ENCODE measurements at regions not wholly inside any gene's neighbourhood (a gene's known extent, or its start where the extent isn't known, plus 50 kb on each side); places are given as distances from the start of the nearest gene placed in this dataset.

GRCh38 chr1:184840596-184840995, 85.9 kb upstream of the EDEM3 start:
- no peaks in the 10 kb centered on the region for H3K27me3 ChIP-seq (ENCODE audit: control insufficient read depth in 3 of 3, insufficient read depth in 3 of 3, low read length in 2 of 3)
- no peak overlapping the region for H3K9ac ChIP-seq (ENCODE audit: insufficient read depth in 1 of 2, low read length in 2 of 2)
- H3K4me1 ChIP-seq (ENCODE audit: control insufficient read depth in 5 of 5, insufficient read depth in 5 of 5, low read length in 5 of 5): peaks cover 0 to 37% (median 0%) of the 10 kb centered on the region in 5 donors
- no peaks in the 10 kb centered on the region for H3K9me3 ChIP-seq (ENCODE audit: control insufficient read depth in 4 of 4, insufficient read depth in 3 of 4, low read length in 3 of 4)
- TF ChIP-seq CTCF (IDR thresholded peaks at IDR 0.05; ENCODE audit: control extremely low read depth, extremely low read depth): no peak
- H3K27ac ChIP-seq (ENCODE audit: low read depth in 1 of 2, low read length in 1 of 2): no peak overlapping the region
- no peak overlapping the region for H3K4me3 ChIP-seq
- no peaks in the 10 kb centered on the region for H3K36me3 ChIP-seq (ENCODE audit: control insufficient read depth in 4 of 4, insufficient read depth in 4 of 4, low read length in 4 of 4)
- DNase-seq: no peak
- peak; percentile 39 for ATAC-seq (ENCODE audit: insufficient read depth, low FRiP score)
- 70 to 87% methylated on average over 2 of the region's 2 CpGs for WGBS, 2 donors

GRCh38 chr1:184838504-184838951, 83.9 kb upstream of the EDEM3 start:
- 30 to 40% methylated on average over 2 of the region's 2 CpGs for WGBS, 2 donors
- no peaks in the 10 kb centered on the region for H3K36me3 ChIP-seq (ENCODE audit: control insufficient read depth in 4 of 4, insufficient read depth in 4 of 4, low read length in 4 of 4)
- H3K27me3 ChIP-seq (ENCODE audit: control insufficient read depth in 3 of 3, insufficient read depth in 3 of 3, low read length in 2 of 3): no peaks in the 10 kb centered on the region
- peak overlapping the region in 1 of 2 donors; percentile 83 for H3K27ac ChIP-seq (ENCODE audit: low read depth in 1 of 2, low read length in 1 of 2)
- DNase-seq (peak in 1 of 3 donors; percentile 33), ATAC-seq (ENCODE audit: insufficient read depth, low FRiP score) (peak; percentile 53)
- TF ChIP-seq CTCF (IDR thresholded peaks at IDR 0.05; ENCODE audit: control extremely low read depth, extremely low read depth): no peak
- H3K9me3 ChIP-seq (ENCODE audit: control insufficient read depth in 4 of 4, insufficient read depth in 3 of 4, low read length in 3 of 4): no peaks in the 10 kb centered on the region
- peaks cover 0 to 37% (median 0%) of the 10 kb centered on the region in 5 donors for H3K4me1 ChIP-seq (ENCODE audit: control insufficient read depth in 5 of 5, insufficient read depth in 5 of 5, low read length in 5 of 5)
- H3K4me3 ChIP-seq: no peak overlapping the region
- H3K9ac ChIP-seq (ENCODE audit: insufficient read depth in 1 of 2, low read length in 2 of 2): no peak overlapping the region

GRCh38 chr1:184836934-184837895, 82.6 kb upstream of the EDEM3 start:
- no peaks in the 10 kb centered on the region for H3K36me3 ChIP-seq (ENCODE audit: control insufficient read depth in 4 of 4, insufficient read depth in 4 of 4, low read length in 4 of 4)
- TF ChIP-seq CTCF (IDR thresholded peaks at IDR 0.05; ENCODE audit: control extremely low read depth, extremely low read depth): no peak
- no peaks in the 10 kb centered on the region for H3K27me3 ChIP-seq (ENCODE audit: control insufficient read depth in 3 of 3, insufficient read depth in 3 of 3, low read length in 2 of 3)
- H3K9me3 ChIP-seq (ENCODE audit: control insufficient read depth in 4 of 4, insufficient read depth in 3 of 4, low read length in 3 of 4): no peaks in the 10 kb centered on the region
- peak overlapping the region in 1 of 2 donors; percentile 51 for H3K9ac ChIP-seq (ENCODE audit: insufficient read depth in 1 of 2, low read length in 2 of 2)
- H3K4me1 ChIP-seq (ENCODE audit: control insufficient read depth in 5 of 5, insufficient read depth in 5 of 5, low read length in 5 of 5): peaks cover 0 to 36% (median 0%) of the 10 kb centered on the region in 5 donors
- WGBS, 2 donors: 74 to 79% methylated on average over 6 of the region's 6 CpGs
- DNase-seq (peak in 1 of 3 donors; percentile 32), ATAC-seq (ENCODE audit: insufficient read depth, low FRiP score) (no peak)
- H3K4me3 ChIP-seq: no peak overlapping the region
- H3K27ac ChIP-seq (ENCODE audit: low read depth in 1 of 2, low read length in 1 of 2): peak overlapping the region in 1 of 2 donors; percentile 75
